NCI-H2196 treated with DMSO at 0.1 percent for 48 hours (cell line): ENCODE measurements at regions not wholly inside any gene's neighbourhood (a gene's known extent, or its start where the extent isn't known, plus 50 kb on each side); places are given as distances from the start of the nearest gene placed in this dataset.

ENCODE experiments used
- DNase-seq: peaks from one replicate; lab custom pipeline; 2025; ENCODE audit not compliant: unreplicated experiment; lab: John Stamatoyannopoulos, UW

GRCh38 chr5:88374391-88374790 is 105.7 kb upstream of the TMEM161B start:
- no peak for DNase-seq

GRCh38 chr5:88370824-88371223 is 102.2 kb upstream of the TMEM161B start:
- no peak for DNase-seq

- DNase-seq: no peak
Observed at GRCh38 chr5:88368201-88368600, 99.6 kb upstream of the TMEM161B start.

GRCh38 chr5:88364991-88365390 is 96.3 kb upstream of the TMEM161B start:
- no peak for DNase-seq

- no peak for DNase-seq
Observed at GRCh38 chr5:88355490-88356050, 86.9 kb upstream of the TMEM161B start.

GRCh38 chr5:88325868-88326267 is 57.2 kb upstream of the TMEM161B start:
- DNase-seq: no peak

GRCh38 chr5:88322785-88323184 is 54.1 kb upstream of the TMEM161B start:
- DNase-seq: no peak
